ENCODE measurements at regions not wholly inside any gene's neighbourhood (a gene's known extent, or its start where the extent isn't known, plus 50 kb on each side); places are given as distances from the start of the nearest gene placed in this dataset.

GRCh38 chr2:6679471-6679870 is 186.2 kb downstream of the CMPK2 start:
- TF ChIP-seq CTCF (IDR thresholded peaks at IDR 0.05) (no peak), ZFX (IDR thresholded peaks at IDR 0.05; ENCODE audit: borderline replicate concordance) (no peak)

Data from 22Rv1 (cell line).